PC-3 (cell line): ENCODE measurements at regions not wholly inside any gene's neighbourhood (a gene's known extent, or its start where the extent isn't known, plus 50 kb on each side); places are given as distances from the start of the nearest gene placed in this dataset.

Source experiments
- ATAC-seq: fragments of 200-7000 bp; cut with Tn5 transposase; 2 replicates; pipeline ENCODE4 v1.9.1; 2020; ENCODE audit warnings: mild to moderate bottlenecking, moderate library complexity
- BruUV-seq: library from RNA; stranded (reverse); fragments of 400-500 nt; replicated peaks from 2 replicates; lab custom pipeline; 2021; lab: Mats Ljungman, UMichigan
- CTCF ChIA-PET: fragments of 300-600 bp; sonication (Branson Sonifier 250); formaldehyde crosslinking; loops from one replicate; lab custom pipeline; 2022; ENCODE audit warnings: antibody characterized with exemption; lab: Charles Lee
- POLR2A ChIA-PET: fragments of 300-600 bp; sonication (Branson Sonifier 250); formaldehyde crosslinking; loops from one replicate; lab custom pipeline; 2022; ENCODE audit warnings: antibody characterized with exemption; ENCODE audit not compliant: unreplicated experiment; lab: Charles Lee
- DNase-seq: peaks from one replicate; pipeline ENCODE4 v3.0.0-alpha.2; 2015
- H2AFZ ChIP-seq: fragments of 300-600 bp; sonication (generic); 2 replicates; pipeline ENCODE4 v1.6.0; 2016; ENCODE audit warnings: antibody characterized with exemption, low read length
- H3F3A ChIP-seq: fragments of 300-600 bp; sonication (generic); one replicate; pipeline ENCODE4 v1.6.0; 2017; ENCODE audit warnings: antibody characterized with exemption, low read length, control low read depth, mild to moderate bottlenecking; ENCODE audit not compliant: unreplicated experiment
- H3K27ac ChIP-seq: fragments of 300-600 bp; sonication (generic); 2 replicates; pipeline ENCODE4 v1.5.1; 2016; ENCODE audit warnings: mild to moderate bottlenecking, low read length
- H3K27me3 ChIP-seq: fragments of 300-600 bp; sonication (generic); 2 replicates; pipeline ENCODE4 v1.6.1; 2016; ENCODE audit warnings: low read length, mixed read lengths
- H3K36me3 ChIP-seq: fragments of 300-600 bp; sonication (generic); 2 replicates; pipeline ENCODE4 v1.6.1; 2016; ENCODE audit warnings: low read depth, mixed run types, low read length, mixed read lengths
- H3K4me1 ChIP-seq: fragments of 300-600 bp; sonication (generic); 2 replicates; pipeline ENCODE4 v1.5.1; 2016; ENCODE audit warnings: low read length; ENCODE audit not compliant: insufficient read depth
- H3K4me2 ChIP-seq: fragments of 300-600 bp; sonication (generic); 2 replicates; pipeline ENCODE4 v1.6.0; 2016; ENCODE audit warnings: low read length
- H3K4me3 ChIP-seq: fragments of 300-600 bp; sonication (generic); 2 replicates; pipeline ENCODE4 v1.5.1; 2016; ENCODE audit warnings: mild to moderate bottlenecking, low read length, mixed read lengths
- H3K79me2 ChIP-seq: fragments of 300-600 bp; sonication (generic); 2 replicates; pipeline ENCODE4 v1.6.1; 2017; ENCODE audit warnings: low read length, mixed read lengths
- H3K9ac ChIP-seq: fragments of 300-600 bp; sonication (generic); 2 replicates; pipeline ENCODE4 v1.6.0; 2016; ENCODE audit warnings: mild to moderate bottlenecking, low read length
- H3K9me2 ChIP-seq: fragments of 300-600 bp; sonication (generic); replicated peaks from 2 replicates; pipeline ENCODE4 v1.6.1; 2016; ENCODE audit warnings: mixed run types, low read length, mixed read lengths
- H3K9me3 ChIP-seq: fragments of 300-600 bp; sonication (generic); 2 replicates; pipeline ENCODE4 v1.6.1; 2016; ENCODE audit warnings: low read length, mixed read lengths
- H4K20me1 ChIP-seq: fragments of 300-600 bp; sonication (generic); 2 replicates; pipeline ENCODE4 v1.6.1; 2016; ENCODE audit warnings: low read length, mixed read lengths
- CTCF ChIP-seq: fragments of 300-600 bp; sonication (generic); conservative IDR thresholded peaks from 2 replicates; pipeline ENCODE4 v1.5.1; 2017; ENCODE audit warnings: antibody characterized with exemption, low read depth, mild to moderate bottlenecking, low read length
- EZH2 ChIP-seq: fragments of 300-600 bp; sonication (generic); IDR thresholded peaks from one replicate; pipeline ENCODE4 v1.6.1; 2017; ENCODE audit warnings: antibody characterized with exemption, mild to moderate bottlenecking, low read length; ENCODE audit not compliant: unreplicated experiment
- EZH2phosphoT487 ChIP-seq: fragments of 300-600 bp; sonication (generic); IDR thresholded peaks from 2 replicates; pipeline ENCODE4 v1.6.1; 2018; ENCODE audit warnings: mild to moderate bottlenecking, antibody characterized with exemption, low read length, borderline replicate concordance
- intact Hi-C: fragments of 100-400 bp; cut with micrococcal nuclease; formaldehyde crosslinking; loops from 2 replicates; pipeline ENCODE4 v1.9.0; 2023

- Histone ChIP-seq H3K79me2 (no peaks in the 10 kb centered on the region), H4K20me1 (no peaks in the 10 kb centered on the region), H3K27me3 (no peaks in the 10 kb centered on the region), H3K4me3 (no peak overlapping the region), H3K4me1 (no peaks in the 10 kb centered on the region), H3K36me3 (no peaks in the 10 kb centered on the region), H3K9me2 (no peaks in the 10 kb centered on the region), H3K9ac (no peak overlapping the region), H3K9me3 (no peaks in the 10 kb centered on the region), H2AFZ (no peak overlapping the region), H3K27ac (no peak overlapping the region), H3K4me2 (no peak overlapping the region), H3F3A (no peaks in the 10 kb centered on the region)
- ChIA-PET CTCF (no interaction called here), POLR2A (no interaction called here)
- BruUV-seq: no TSS peak
- TF ChIP-seq EZH2: no peak
- TF ChIP-seq EZH2phosphoT487: no peak
- TF ChIP-seq CTCF: no peak
- no peak for ATAC-seq
- intact Hi-C loops: no loop called here
- no peak for DNase-seq
Observed at GRCh38 chr10:64277536-64277935, 756.3 kb downstream of the REEP3 start.

GRCh38 chr10:64283621-64284020 is 762.4 kb downstream of the REEP3 start:
- ChIA-PET CTCF (no interaction called here), POLR2A (no interaction called here)
- Histone ChIP-seq H2AFZ (no peak overlapping the region), H3K36me3 (no peaks in the 10 kb centered on the region), H3K27ac (no peak overlapping the region), H3K4me1 (no peaks in the 10 kb centered on the region), H4K20me1 (no peaks in the 10 kb centered on the region), H3K9me3 (no peaks in the 10 kb centered on the region), H3K4me3 (no peak overlapping the region), H3K27me3 (no peaks in the 10 kb centered on the region), H3F3A (no peaks in the 10 kb centered on the region), H3K9me2 (no peaks in the 10 kb centered on the region), H3K79me2 (no peaks in the 10 kb centered on the region), H3K4me2 (no peak overlapping the region), H3K9ac (no peak overlapping the region)
- no peak for TF ChIP-seq EZH2phosphoT487
- no peak for TF ChIP-seq EZH2
- TF ChIP-seq CTCF: no peak
- no TSS peak for BruUV-seq
- ATAC-seq (no peak), DNase-seq (no peak)
- intact Hi-C loops: no loop called here

- ChIA-PET POLR2A (no interaction called here), CTCF (no interaction called here)
- Histone ChIP-seq H3K9ac (no peak overlapping the region), H3K4me1 (no peaks in the 10 kb centered on the region), H3K27ac (no peak overlapping the region), H4K20me1 (no peaks in the 10 kb centered on the region), H3K9me3 (no peaks in the 10 kb centered on the region), H3K9me2 (no peaks in the 10 kb centered on the region), H3F3A (no peaks in the 10 kb centered on the region), H3K36me3 (no peaks in the 10 kb centered on the region), H3K79me2 (no peaks in the 10 kb centered on the region), H2AFZ (no peak overlapping the region), H3K4me2 (no peak overlapping the region), H3K4me3 (no peak overlapping the region), H3K27me3 (no peaks in the 10 kb centered on the region)
- TF ChIP-seq EZH2phosphoT487: no peak
- peak; percentile 34; the same call in 1 of the 2 replicates for TF ChIP-seq CTCF
- ATAC-seq (peak; percentile 66), DNase-seq (peak; percentile 38)
- no TSS peak for BruUV-seq
- intact Hi-C loops: no loop called here
Observed at GRCh38 chr10:64286533-64286932, 765.3 kb downstream of the REEP3 start.
